ENCODE measurements at regions not wholly inside any gene's neighbourhood (a gene's known extent, or its start where the extent isn't known, plus 50 kb on each side); places are given as distances from the start of the nearest gene placed in this dataset.

DNA sequence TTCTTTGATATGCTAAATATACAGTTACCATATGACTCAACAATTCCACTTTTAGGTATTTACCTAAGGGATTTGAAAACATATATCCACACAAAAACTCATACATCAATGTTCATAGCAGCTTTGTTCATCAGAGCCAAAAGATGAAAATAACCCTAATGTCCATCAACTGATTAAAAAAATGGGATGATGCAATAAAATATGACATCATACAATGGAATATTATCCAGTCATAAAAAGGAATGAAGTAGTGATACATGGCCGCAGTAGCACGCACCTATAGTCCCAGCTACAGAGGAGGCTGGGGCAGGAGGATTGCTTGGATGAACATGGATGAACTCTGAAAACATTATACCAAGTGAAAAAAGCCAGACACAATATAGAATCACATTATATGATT lies 101.4 kb upstream of the SIRPA start:
- TF ChIP-seq TAF1 (IDR thresholded peaks at IDR 0.05; ENCODE audit: low read depth), result no peak
- TF ChIP-seq TCF12 (IDR thresholded peaks at IDR 0.05; ENCODE audit: low read depth), result no peak
- TF ChIP-seq RAD21 (IDR thresholded peaks at IDR 0.05; ENCODE audit: low read depth), result no peak
- TF ChIP-seq YY1 (IDR thresholded peaks at IDR 0.05; ENCODE audit: low read depth), result no peak
- TF ChIP-seq, protein P1, sequence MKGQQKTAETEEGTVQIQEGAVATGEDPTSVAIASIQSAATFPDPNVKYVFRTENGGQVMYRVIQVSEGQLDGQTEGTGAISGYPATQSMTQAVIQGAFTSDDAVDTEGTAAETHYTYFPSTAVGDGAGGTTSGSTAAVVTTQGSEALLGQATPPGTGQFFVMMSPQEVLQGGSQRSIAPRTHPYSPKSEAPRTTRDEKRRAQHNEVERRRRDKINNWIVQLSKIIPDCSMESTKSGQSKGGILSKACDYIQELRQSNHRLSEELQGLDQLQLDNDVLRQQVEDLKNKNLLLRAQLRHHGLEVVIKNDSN (IDR thresholded peaks at IDR 0.05), result no peak
- no peak for TF ChIP-seq EP300 (IDR thresholded peaks at IDR 0.05; ENCODE audit: borderline replicate concordance)
- TF ChIP-seq, protein P2, sequence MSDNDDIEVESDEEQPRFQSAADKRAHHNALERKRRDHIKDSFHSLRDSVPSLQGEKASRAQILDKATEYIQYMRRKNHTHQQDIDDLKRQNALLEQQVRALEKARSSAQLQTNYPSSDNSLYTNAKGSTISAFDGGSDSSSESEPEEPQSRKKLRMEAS (IDR thresholded peaks at IDR 0.05), result no peak
- TF ChIP-seq, protein P3, sequence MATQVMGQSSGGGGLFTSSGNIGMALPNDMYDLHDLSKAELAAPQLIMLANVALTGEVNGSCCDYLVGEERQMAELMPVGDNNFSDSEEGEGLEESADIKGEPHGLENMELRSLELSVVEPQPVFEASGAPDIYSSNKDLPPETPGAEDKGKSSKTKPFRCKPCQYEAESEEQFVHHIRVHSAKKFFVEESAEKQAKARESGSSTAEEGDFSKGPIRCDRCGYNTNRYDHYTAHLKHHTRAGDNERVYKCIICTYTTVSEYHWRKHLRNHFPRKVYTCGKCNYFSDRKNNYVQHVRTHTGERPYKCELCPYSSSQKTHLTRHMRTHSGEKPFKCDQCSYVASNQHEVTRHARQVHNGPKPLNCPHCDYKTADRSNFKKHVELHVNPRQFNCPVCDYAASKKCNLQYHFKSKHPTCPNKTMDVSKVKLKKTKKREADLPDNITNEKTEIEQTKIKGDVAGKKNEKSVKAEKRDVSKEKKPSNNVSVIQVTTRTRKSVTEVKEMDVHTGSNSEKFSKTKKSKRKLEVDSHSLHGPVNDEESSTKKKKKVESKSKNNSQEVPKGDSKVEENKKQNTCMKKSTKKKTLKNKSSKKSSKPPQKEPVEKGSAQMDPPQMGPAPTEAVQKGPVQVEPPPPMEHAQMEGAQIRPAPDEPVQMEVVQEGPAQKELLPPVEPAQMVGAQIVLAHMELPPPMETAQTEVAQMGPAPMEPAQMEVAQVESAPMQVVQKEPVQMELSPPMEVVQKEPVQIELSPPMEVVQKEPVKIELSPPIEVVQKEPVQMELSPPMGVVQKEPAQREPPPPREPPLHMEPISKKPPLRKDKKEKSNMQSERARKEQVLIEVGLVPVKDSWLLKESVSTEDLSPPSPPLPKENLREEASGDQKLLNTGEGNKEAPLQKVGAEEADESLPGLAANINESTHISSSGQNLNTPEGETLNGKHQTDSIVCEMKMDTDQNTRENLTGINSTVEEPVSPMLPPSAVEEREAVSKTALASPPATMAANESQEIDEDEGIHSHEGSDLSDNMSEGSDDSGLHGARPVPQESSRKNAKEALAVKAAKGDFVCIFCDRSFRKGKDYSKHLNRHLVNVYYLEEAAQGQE (IDR thresholded peaks at IDR 0.05; ENCODE audit: low read depth), result no peak
- TF ChIP-seq FOXM1 (IDR thresholded peaks at IDR 0.05; ENCODE audit: borderline replicate concordance, low read depth), result no peak
